Calu3 (cell line): ENCODE measurements at regions not wholly inside any gene's neighbourhood (a gene's known extent, or its start where the extent isn't known, plus 50 kb on each side); places are given as distances from the start of the nearest gene placed in this dataset.

ENCODE experiments used
- BruUV-seq: library from RNA; stranded (reverse); fragments of 400-500 nt; replicated peaks from 2 replicates; lab custom pipeline; 2021; lab: Mats Ljungman, UMichigan
- CTCF ChIA-PET: fragments of 300-600 bp; sonication (Branson Sonifier 250); formaldehyde crosslinking; loops from one replicate; lab custom pipeline; 2022; ENCODE audit warnings: antibody characterized with exemption; lab: Charles Lee
- DNase-seq: peaks from one replicate; pipeline ENCODE4 v3.0.0; 2022
- H3K27ac Mint-ChIP-seq: one replicate; pipeline ENCODE4 v1.8.0; 2022; ENCODE audit warnings: mixed read lengths; ENCODE audit not compliant: unreplicated experiment
- H3K27me3 Mint-ChIP-seq: one replicate; pipeline ENCODE4 v1.8.0; 2022; ENCODE audit warnings: mixed read lengths; ENCODE audit not compliant: unreplicated experiment
- H3K36me3 Mint-ChIP-seq: one replicate; pipeline ENCODE4 v1.8.0; 2022; ENCODE audit warnings: mild to moderate bottlenecking, moderate library complexity, mixed read lengths; ENCODE audit not compliant: insufficient read depth, unreplicated experiment
- H3K4me1 Mint-ChIP-seq: one replicate; pipeline ENCODE4 v1.8.0; 2022; ENCODE audit warnings: mild to moderate bottlenecking, low read depth, mixed read lengths; ENCODE audit not compliant: unreplicated experiment
- H3K4me3 Mint-ChIP-seq: one replicate; pipeline ENCODE4 v1.8.0; 2022; ENCODE audit warnings: mild to moderate bottlenecking, low read depth, moderate library complexity, mixed read lengths; ENCODE audit not compliant: unreplicated experiment
- H3K9me3 Mint-ChIP-seq: one replicate; pipeline ENCODE4 v1.8.0; 2022; ENCODE audit warnings: low read depth, mixed read lengths; ENCODE audit not compliant: unreplicated experiment
- intact Hi-C: fragments of 100-400 bp; cut with micrococcal nuclease; formaldehyde crosslinking; loops from one replicate; pipeline ENCODE4 v1.10.0; 2022; ENCODE audit not compliant: unreplicated experiment
- TF ChIP-seq, protein P1 (sequence below): fragments of 200-600 bp; IDR thresholded peaks from one replicate; pipeline ENCODE4 v1.8.0; 2022; ENCODE audit warnings: antibody characterized with exemption; ENCODE audit not compliant: unreplicated experiment

DNA sequence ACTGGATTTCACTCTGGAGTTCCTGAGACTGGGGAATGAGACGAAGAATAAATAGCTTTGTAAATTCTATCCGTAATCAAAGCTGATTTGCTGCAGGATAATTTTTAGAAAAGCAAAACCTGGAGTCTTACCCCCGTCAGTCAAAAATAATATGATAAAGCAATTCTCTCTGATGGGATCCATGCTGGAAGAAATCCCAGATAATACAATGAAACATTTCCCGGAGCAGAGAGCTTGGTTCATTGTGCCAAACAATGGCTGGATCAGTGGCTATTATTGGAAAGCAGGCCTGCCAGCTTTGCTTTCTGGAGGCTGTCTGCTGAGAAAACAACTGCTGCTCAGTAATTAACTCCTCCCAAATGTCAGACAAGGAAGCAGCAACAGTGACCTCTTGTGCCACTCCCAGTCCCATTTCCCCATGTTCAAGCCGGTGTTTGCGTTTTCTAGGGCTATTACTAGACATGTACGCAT is 609.4 kb upstream of the PCDH15 start:
- BruUV-seq, result no TSS peak
- Mint-ChIP-seq H3K4me3 (no peak overlapping the region), H3K9me3 (no peaks in the 10 kb centered on the region), H3K27ac (no peak overlapping the region), H3K36me3 (no peaks in the 10 kb centered on the region), H3K27me3 (no peaks in the 10 kb centered on the region), H3K4me1 (no peaks in the 10 kb centered on the region)
- CTCF ChIA-PET, result interaction anchor here (0.6 kb wide), 1 partner anchor 822 kb away, joined by 3 read pairs; no protein-coding TSS in a partner anchor
- intact Hi-C loops, result loop anchor here (5.0 to 10.0 kb wide), 2 partner anchors 82 to 316 kb away; no protein-coding TSS in a partner anchor
- TF ChIP-seq, protein P1, sequence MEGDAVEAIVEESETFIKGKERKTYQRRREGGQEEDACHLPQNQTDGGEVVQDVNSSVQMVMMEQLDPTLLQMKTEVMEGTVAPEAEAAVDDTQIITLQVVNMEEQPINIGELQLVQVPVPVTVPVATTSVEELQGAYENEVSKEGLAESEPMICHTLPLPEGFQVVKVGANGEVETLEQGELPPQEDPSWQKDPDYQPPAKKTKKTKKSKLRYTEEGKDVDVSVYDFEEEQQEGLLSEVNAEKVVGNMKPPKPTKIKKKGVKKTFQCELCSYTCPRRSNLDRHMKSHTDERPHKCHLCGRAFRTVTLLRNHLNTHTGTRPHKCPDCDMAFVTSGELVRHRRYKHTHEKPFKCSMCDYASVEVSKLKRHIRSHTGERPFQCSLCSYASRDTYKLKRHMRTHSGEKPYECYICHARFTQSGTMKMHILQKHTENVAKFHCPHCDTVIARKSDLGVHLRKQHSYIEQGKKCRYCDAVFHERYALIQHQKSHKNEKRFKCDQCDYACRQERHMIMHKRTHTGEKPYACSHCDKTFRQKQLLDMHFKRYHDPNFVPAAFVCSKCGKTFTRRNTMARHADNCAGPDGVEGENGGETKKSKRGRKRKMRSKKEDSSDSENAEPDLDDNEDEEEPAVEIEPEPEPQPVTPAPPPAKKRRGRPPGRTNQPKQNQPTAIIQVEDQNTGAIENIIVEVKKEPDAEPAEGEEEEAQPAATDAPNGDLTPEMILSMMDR, result no peak
- peak; percentile 34 for DNase-seq

DNA sequence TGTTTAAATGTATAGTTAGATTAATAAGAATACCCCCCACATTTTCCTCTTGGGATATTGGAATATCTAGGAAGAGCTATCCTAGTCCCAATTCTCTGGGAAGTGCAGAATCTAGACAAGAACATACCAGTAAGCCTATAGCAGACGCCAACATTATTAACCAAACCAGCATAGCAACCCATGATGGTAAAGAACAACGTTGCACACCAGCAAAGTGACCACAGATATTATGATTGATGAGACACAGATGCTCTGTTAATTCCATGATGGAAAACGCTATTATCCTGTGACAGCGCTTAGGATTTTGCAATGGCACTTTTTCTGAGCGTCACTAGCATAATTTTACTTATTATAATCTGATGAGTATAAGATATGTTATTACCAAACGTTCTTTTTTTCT is 603.1 kb upstream of the PCDH15 start:
- Mint-ChIP-seq H3K4me1 (peaks cover 11% of the 10 kb centered on the region), H3K27me3 (no peaks in the 10 kb centered on the region)
- intact Hi-C loops, result no loop called here

DNA sequence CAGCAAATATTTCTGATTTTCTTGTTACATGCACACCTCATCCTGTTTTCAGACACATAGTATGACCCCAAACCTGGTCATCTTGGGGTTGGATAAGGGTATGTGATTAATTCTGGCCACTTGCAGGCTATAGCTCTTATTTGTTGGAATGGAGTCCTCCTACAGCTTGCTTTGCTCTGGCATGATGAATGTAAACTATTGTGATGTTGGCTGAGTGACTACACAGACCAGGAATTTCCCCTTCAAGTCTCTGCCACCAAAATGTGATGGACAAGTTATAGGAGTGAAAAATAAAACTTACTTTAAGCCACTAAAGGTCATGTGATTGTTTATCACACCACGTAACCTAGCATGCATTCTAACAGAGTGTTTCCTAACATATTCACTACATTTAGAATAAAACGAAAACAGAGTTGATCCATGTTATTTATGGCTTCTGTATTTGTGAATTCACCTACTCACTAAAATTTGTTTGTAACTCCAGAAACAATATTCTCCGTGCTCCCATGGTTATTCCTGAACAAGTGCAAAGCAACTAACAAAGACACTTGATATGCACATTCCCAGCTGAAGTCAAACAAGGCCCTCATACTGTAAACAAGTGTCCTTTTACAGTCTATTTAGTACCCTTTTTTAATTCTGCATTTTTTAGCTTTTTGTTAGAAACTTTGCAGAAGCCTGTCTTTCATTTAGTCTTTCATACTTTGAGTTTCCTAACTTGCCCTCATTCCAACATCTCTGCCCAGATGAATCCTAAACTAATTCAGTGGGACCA is 599.2 kb upstream of the PCDH15 start:
- BruUV-seq, result no TSS peak
- Mint-ChIP-seq H3K4me1 (peaks cover 11% of the 10 kb centered on the region), H3K9me3 (no peaks in the 10 kb centered on the region), H3K27ac (no peak overlapping the region), H3K4me3 (no peak overlapping the region), H3K27me3 (no peaks in the 10 kb centered on the region), H3K36me3 (no peaks in the 10 kb centered on the region)
- CTCF ChIA-PET, result interaction anchor here (0.7 to 0.9 kb wide), 2 partner anchors 9 to 147 kb away, joined by 3 to 5 read pairs; no protein-coding TSS in a partner anchor
- no peak for DNase-seq
- TF ChIP-seq, protein P1, result no peak
- intact Hi-C loops, result no loop called here

More for the DNA sequence above, 603.1 kb upstream of the PCDH15 start:
- TF ChIP-seq, protein P1, result no peak
- Mint-ChIP-seq H3K9me3 (no peaks in the 10 kb centered on the region), H3K27ac (no peak overlapping the region), H3K4me3 (no peak overlapping the region), H3K36me3 (no peaks in the 10 kb centered on the region)
- no TSS peak for BruUV-seq
- CTCF ChIA-PET, result no interaction called here
- DNase-seq, result no peak

DNA sequence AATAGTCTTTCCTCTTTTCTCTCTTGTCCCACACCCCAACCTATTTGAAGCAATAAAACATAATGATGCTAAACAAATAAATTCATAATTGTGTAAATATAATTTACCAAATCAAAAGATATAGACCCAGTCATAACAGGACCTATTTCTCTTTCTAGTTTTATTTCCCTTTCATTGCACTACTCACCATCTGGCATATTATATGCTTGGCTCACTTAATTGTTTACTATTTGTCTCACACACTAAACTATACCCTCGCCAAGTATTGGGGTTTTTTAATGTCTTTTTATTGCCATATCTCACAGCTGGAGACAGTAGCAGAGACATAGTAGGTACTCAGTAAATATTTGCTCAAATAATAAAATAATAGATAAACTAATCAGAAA is 597.5 kb upstream of the PCDH15 start:
- Mint-ChIP-seq H3K4me1 (peaks cover 11% of the 10 kb centered on the region), H3K27ac (no peak overlapping the region), H3K4me3 (no peak overlapping the region), H3K36me3 (no peaks in the 10 kb centered on the region), H3K27me3 (no peaks in the 10 kb centered on the region), H3K9me3 (no peaks in the 10 kb centered on the region)
- DNase-seq, result no peak
- TF ChIP-seq, protein P1, result no peak
- CTCF ChIA-PET, result no interaction called here
- BruUV-seq, result no TSS peak
- intact Hi-C loops, result no loop called here
